Endothelial cell of umbilical vein (primary cell): ENCODE measurements at regions not wholly inside any gene's neighbourhood (a gene's known extent, or its start where the extent isn't known, plus 50 kb on each side); places are given as distances from the start of the nearest gene placed in this dataset.

Source experiments
- EZH2 ChIP-seq: IDR thresholded peaks from 2 replicates; pipeline ENCODE4 v1.6.1; 2012; ENCODE audit warnings: borderline replicate concordance, low read depth, mild to moderate bottlenecking, moderate library complexity, low read length, inconsistent platforms; ENCODE audit not compliant: severe bottlenecking
- MYC ChIP-seq: IDR thresholded peaks from one replicate; pipeline ENCODE4 v1.6.1; 2011; ENCODE audit warnings: mild to moderate bottlenecking, low read depth, low read length
- POLR2A ChIP-seq: IDR thresholded peaks from 2 replicates; pipeline ENCODE4 v1.6.1; 2012; ENCODE audit warnings: low read depth, mild to moderate bottlenecking, control low read depth, low read length
- TF ChIP-seq, protein P1 (sequence below), 2 donors: IDR thresholded peaks; 1 replicate in 1 of 2; 2 replicates in 1 of 2; pipeline ENCODE4 v1.5.1; 2011; ENCODE audit warnings: low read length in 2 of 2, mild to moderate bottlenecking in 2 of 2, moderate library complexity in 2 of 2, control low read depth in 1 of 2, inconsistent platforms in 1 of 2, low read depth in 1 of 2; ENCODE audit not compliant: insufficient read depth in 1 of 2; ENCODE audit errors: extremely low read depth in 1 of 2

DNA sequence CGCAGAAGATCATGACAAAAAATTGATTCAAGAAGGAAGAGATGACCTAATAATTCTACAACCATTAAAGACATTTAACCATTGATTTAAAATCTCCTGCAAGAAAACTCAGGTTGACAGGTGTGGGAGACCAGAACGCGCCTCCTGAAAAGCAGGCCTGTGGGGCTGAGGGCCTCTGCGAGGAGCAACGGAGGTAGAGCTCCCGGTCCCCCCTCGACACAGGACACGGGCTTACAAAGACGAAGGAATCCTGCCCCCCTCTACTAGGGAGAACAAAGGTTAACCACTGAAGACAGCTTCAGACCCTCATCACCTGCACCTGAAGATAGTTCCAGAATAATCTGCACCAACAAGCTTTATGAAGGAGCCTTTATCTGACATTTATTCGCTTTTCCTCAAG, 55.9 kb upstream of the INPP5A start:
- TF ChIP-seq, protein P1, sequence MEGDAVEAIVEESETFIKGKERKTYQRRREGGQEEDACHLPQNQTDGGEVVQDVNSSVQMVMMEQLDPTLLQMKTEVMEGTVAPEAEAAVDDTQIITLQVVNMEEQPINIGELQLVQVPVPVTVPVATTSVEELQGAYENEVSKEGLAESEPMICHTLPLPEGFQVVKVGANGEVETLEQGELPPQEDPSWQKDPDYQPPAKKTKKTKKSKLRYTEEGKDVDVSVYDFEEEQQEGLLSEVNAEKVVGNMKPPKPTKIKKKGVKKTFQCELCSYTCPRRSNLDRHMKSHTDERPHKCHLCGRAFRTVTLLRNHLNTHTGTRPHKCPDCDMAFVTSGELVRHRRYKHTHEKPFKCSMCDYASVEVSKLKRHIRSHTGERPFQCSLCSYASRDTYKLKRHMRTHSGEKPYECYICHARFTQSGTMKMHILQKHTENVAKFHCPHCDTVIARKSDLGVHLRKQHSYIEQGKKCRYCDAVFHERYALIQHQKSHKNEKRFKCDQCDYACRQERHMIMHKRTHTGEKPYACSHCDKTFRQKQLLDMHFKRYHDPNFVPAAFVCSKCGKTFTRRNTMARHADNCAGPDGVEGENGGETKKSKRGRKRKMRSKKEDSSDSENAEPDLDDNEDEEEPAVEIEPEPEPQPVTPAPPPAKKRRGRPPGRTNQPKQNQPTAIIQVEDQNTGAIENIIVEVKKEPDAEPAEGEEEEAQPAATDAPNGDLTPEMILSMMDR (IDR thresholded peaks at IDR 0.05; ENCODE audit: extremely low read depth in 1 of 2, insufficient read depth in 1 of 2, low read depth in 1 of 2, low read length in 2 of 2): no peak
- no peak for TF ChIP-seq POLR2A
- no peak for TF ChIP-seq MYC
- TF ChIP-seq EZH2: no peak
